ENCODE measurements at regions not wholly inside any gene's neighbourhood (a gene's known extent, or its start where the extent isn't known, plus 50 kb on each side); places are given as distances from the start of the nearest gene placed in this dataset.

DNA sequence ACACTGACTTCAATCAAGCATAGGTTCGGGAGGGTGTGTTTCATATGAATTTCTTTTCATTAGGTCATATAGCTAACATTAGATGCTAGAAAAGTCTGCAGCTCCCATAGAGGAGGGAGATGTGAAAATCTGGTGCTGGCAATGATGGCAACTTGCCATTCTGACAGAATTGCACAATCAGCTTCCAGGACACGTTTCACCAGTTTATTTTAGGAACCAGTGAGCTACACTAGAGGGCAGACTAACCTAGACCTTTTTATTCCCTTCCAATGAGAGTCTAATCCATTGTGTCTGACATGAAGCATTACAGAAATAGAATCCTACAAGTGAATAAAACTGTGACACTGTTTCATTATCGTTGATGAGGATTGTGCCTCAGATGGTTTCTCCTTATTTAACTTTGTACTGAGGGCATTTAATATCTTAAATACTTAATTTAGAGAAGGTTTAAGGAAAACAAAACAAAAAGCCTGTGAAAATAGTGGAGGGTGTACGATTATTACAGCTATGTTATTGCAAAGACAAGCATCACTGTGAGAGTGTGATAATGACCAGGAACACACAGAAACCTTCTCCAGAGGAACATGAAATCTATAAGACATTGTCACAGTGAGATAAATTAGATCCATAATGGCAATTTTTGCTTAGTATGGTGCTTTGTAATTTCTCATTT, 363.3 kb upstream of the RPS23 start:
- H3K9ac ChIP-seq (replicated peaks in 1 of 4; ENCODE audit: extremely low read depth in 1 of 4, low read depth in 3 of 4, low read length in 3 of 4), result no peak overlapping the region
- 68% methylated on average over 4 of the region's 4 CpGs; no CpG with 5 or more reads in 1 of the 2 experiments for WGBS, 2 experiments (ENCODE audit: extremely low coverage in 1 of 2, insufficient coverage in 1 of 2, insufficient read length in 1 of 2, insufficient replicate concordance in 2 of 2, low coverage in 1 of 2, low lambda C conversion rate in 2 of 2, missing lambda C conversion rate in 1 of 2)
- no peaks in the 10 kb centered on the region for H3K36me3 ChIP-seq (ENCODE audit: control insufficient read depth in 2 of 4, insufficient read depth in 4 of 4, low read length in 3 of 4)
- no peak overlapping the region for H3K56ac ChIP-seq (replicated peaks; ENCODE audit: insufficient read length, low read depth, low read length)
- no peak overlapping the region for H3K4ac ChIP-seq (replicated peaks; ENCODE audit: insufficient read length, low read depth, low read length)
- FAIRE-seq, result peak; percentile 94
- no peak overlapping the region for H3K4me2 ChIP-seq (ENCODE audit: insufficient read depth in 1 of 2, low read depth in 2 of 2, low read length in 2 of 2)
- no peaks in the 10 kb centered on the region for H3K27me3 ChIP-seq (replicated peaks in 1 of 4; ENCODE audit: control insufficient read depth in 3 of 4, extremely low read depth in 1 of 4, insufficient read depth in 3 of 4, low read length in 3 of 4)
- H2BK20ac ChIP-seq (ENCODE audit: low read length), result no peak overlapping the region
- DNase-seq (ENCODE audit: low read depth in 1 of 2, low spot score in 2 of 2), result no peak
- H3K14ac ChIP-seq (ENCODE audit: insufficient read length), result no peak overlapping the region
- no peak overlapping the region for H2AK5ac ChIP-seq (ENCODE audit: low read depth, low read length)
- H3K9me3 ChIP-seq (ENCODE audit: insufficient read depth in 2 of 2, low read depth in 1 of 2, low read length in 1 of 2), result no peaks in the 10 kb centered on the region
- ChIA-PET POLR2A (ENCODE audit: partially characterized antibody) (no interaction called here), CTCF (ENCODE audit: partially characterized antibody) (interaction anchor here (0.7 to 2.4 kb wide), 29 partner anchors 12 to 945 kb away, joined by 3 to 9 read pairs (median 3); no protein-coding TSS in a partner anchor)
- no peak overlapping the region for H2BK120ac ChIP-seq (replicated peaks; ENCODE audit: low read depth, low read length)
- H2BK5ac ChIP-seq (ENCODE audit: low read depth, low read length), result no peak overlapping the region
- peaks cover 0 to 6% (median 3%) of the 10 kb centered on the region in 4 experiments; a peak in 4 of 7 replicates for H3K4me1 ChIP-seq (replicated peaks in 1 of 4; ENCODE audit: control insufficient read depth in 3 of 4, insufficient read depth in 4 of 4, low read length in 3 of 4)
- H3K4me3 ChIP-seq (ENCODE audit: extremely low read depth in 1 of 4, insufficient read depth in 2 of 4, low read depth in 3 of 4, low read length in 4 of 4), result no peak overlapping the region
- H4K91ac ChIP-seq (replicated peaks; ENCODE audit: insufficient read length, low read length), result no peak overlapping the region
- no peaks in the 10 kb centered on the region for H3K23me2 ChIP-seq (ENCODE audit: low read depth, low read length)
- no peak overlapping the region for H3K27ac ChIP-seq (ENCODE audit: low read depth, low read length)
- no peak overlapping the region for H4K5ac ChIP-seq (ENCODE audit: insufficient read length, low read depth, low read length)
- H4K8ac ChIP-seq (ENCODE audit: extremely low read depth, insufficient read depth, low read length), result no peak overlapping the region
- no peak overlapping the region for H2BK15ac ChIP-seq (ENCODE audit: low read length)
- H3K79me1 ChIP-seq (ENCODE audit: low read depth, low read length), result no peaks in the 10 kb centered on the region
- no peak overlapping the region for H3K18ac ChIP-seq (ENCODE audit: extremely low read depth, low read length)
- no peak overlapping the region for H2BK12ac ChIP-seq (ENCODE audit: low read depth, low read length)
- no peak overlapping the region for H3K23ac ChIP-seq (ENCODE audit: insufficient read length)
- H3K79me2 ChIP-seq (ENCODE audit: control insufficient read depth in 1 of 2, insufficient read depth in 2 of 2, low read length in 2 of 2), result no peaks in the 10 kb centered on the region
- no peak overlapping the region for H2AFZ ChIP-seq (ENCODE audit: low read length)
- H4K20me1 ChIP-seq (replicated peaks in 1 of 2; ENCODE audit: control insufficient read depth in 1 of 2, insufficient read depth in 2 of 2, low read length in 2 of 2), result no peaks in the 10 kb centered on the region
- TF ChIP-seq FOSL1 (IDR thresholded peaks at IDR 0.05; ENCODE audit: insufficient read depth, low read depth, low read length) (no peak), EGR1 (IDR thresholded peaks at IDR 0.05; ENCODE audit: borderline replicate concordance, low read depth, low read length) (no peak), TAF1 (IDR thresholded peaks at IDR 0.05; ENCODE audit: low read depth, low read length) (no peak), MAFK (IDR thresholded peaks at IDR 0.05; ENCODE audit: low read depth, low read length) (0 out of 2 replicates have a peak, but pooled peaks have one; percentile 43), CBX8 (IDR thresholded peaks at IDR 0.05; ENCODE audit: borderline replicate concordance, low read depth, low read length) (no peak), TAF7 (optimal IDR thresholded peaks at IDR 0.05; ENCODE audit: borderline replicate concordance, low read depth, low read length) (no peak), EP300 (IDR thresholded peaks at IDR 0.05; ENCODE audit: borderline replicate concordance in 1 of 2, low read depth in 2 of 2, low read length in 2 of 2) (no peak), POLR2A (IDR thresholded peaks at IDR 0.05; ENCODE audit: control extremely low read depth in 1 of 2, low read depth in 2 of 2, low read length in 2 of 2) (no peak), CEBPB (IDR thresholded peaks at IDR 0.05; ENCODE audit: low read depth, low read length) (peak; percentile 100), SIX5 (IDR thresholded peaks at IDR 0.05; ENCODE audit: low read depth, low read length) (no peak)
- TF ChIP-seq, protein P1, sequence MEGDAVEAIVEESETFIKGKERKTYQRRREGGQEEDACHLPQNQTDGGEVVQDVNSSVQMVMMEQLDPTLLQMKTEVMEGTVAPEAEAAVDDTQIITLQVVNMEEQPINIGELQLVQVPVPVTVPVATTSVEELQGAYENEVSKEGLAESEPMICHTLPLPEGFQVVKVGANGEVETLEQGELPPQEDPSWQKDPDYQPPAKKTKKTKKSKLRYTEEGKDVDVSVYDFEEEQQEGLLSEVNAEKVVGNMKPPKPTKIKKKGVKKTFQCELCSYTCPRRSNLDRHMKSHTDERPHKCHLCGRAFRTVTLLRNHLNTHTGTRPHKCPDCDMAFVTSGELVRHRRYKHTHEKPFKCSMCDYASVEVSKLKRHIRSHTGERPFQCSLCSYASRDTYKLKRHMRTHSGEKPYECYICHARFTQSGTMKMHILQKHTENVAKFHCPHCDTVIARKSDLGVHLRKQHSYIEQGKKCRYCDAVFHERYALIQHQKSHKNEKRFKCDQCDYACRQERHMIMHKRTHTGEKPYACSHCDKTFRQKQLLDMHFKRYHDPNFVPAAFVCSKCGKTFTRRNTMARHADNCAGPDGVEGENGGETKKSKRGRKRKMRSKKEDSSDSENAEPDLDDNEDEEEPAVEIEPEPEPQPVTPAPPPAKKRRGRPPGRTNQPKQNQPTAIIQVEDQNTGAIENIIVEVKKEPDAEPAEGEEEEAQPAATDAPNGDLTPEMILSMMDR (IDR thresholded peaks at IDR 0.05; ENCODE audit: control extremely low read depth in 1 of 3, insufficient read depth in 1 of 3, low read depth in 1 of 3, low read length in 3 of 3), result peak in 2 of 3 experiments; percentile 53 to 67; a peak in 2 of 4 replicates

Data from H1 (cell line).